ENCODE measurements at regions not wholly inside any gene's neighbourhood (a gene's known extent, or its start where the extent isn't known, plus 50 kb on each side); places are given as distances from the start of the nearest gene placed in this dataset.

- TF ChIP-seq POLR2A (IDR thresholded peaks at IDR 0.05; ENCODE audit: borderline replicate concordance, extremely low read depth, insufficient read depth, insufficient read length) (no peak), CTCF (IDR thresholded peaks at IDR 0.05 in 2 of 3, conservative IDR thresholded peaks at IDR 0.05 in 1 of 3; ENCODE audit: borderline replicate concordance in 1 of 3, insufficient read depth in 1 of 3, low read depth in 2 of 3, low read length in 2 of 3) (no peak), SIN3A (IDR thresholded peaks at IDR 0.05; ENCODE audit: low read depth) (no peak), EZH2 (IDR thresholded peaks at IDR 0.05) (no peak), CEBPB (IDR thresholded peaks at IDR 0.05; ENCODE audit: low read depth) (no peak)
Measured at GRCh38 chr14:101368629-101369028, 192.7 kb upstream of the DIO3 start.
